Liver (tissue), 8 donors: ENCODE measurements at regions not wholly inside any gene's neighbourhood (a gene's known extent, or its start where the extent isn't known, plus 50 kb on each side); places are given as distances from the start of the nearest gene placed in this dataset.

Source experiments
- DNase-seq: peaks from one replicate; pipeline ENCODE4 v3.0.0-alpha.2; 2017; ENCODE audit warnings: low spot score
- H3K27ac ChIP-seq, 2 donors: one replicate each; pipeline ENCODE4 v1.7.0; 2013; ENCODE audit warnings: inconsistent platforms in 2 of 2, low read length in 2 of 2, control low read depth in 1 of 2, low read depth in 1 of 2, mild to moderate bottlenecking in 1 of 2
- H3K27me3 ChIP-seq, 4 donors: one replicate each; pipeline versions ENCODE4 v1.6.1 to v1.7.0; 2013; ENCODE audit warnings: low read length in 3 of 4, inconsistent platforms in 1 of 4, mild to moderate bottlenecking in 1 of 4, moderate library complexity in 1 of 4; ENCODE audit not compliant: control insufficient read depth in 4 of 4, insufficient read depth in 4 of 4
- H3K36me3 ChIP-seq, 4 donors: one replicate each; pipeline versions ENCODE4 v1.6.1 to v1.7.0; 2013; ENCODE audit warnings: low read length in 3 of 4, mild to moderate bottlenecking in 3 of 4, low read depth in 1 of 4, moderate library complexity in 1 of 4; ENCODE audit not compliant: control insufficient read depth in 4 of 4, insufficient read depth in 3 of 4
- H3K4me1 ChIP-seq, 4 donors: one replicate each; pipeline versions ENCODE4 v1.6.1 to v1.7.0; 2013; ENCODE audit warnings: low read length in 3 of 4, mild to moderate bottlenecking in 3 of 4, moderate library complexity in 1 of 4; ENCODE audit not compliant: control insufficient read depth in 4 of 4, insufficient read depth in 4 of 4
- H3K4me3 ChIP-seq, 3 donors: one replicate each; pipeline versions ENCODE4 v1.6.1 to v1.7.0; 2013; ENCODE audit warnings: low read length in 3 of 3, control low read depth in 1 of 3, low read depth in 1 of 3, mild to moderate bottlenecking in 1 of 3
- H3K9ac ChIP-seq, 2 donors: one replicate each; pipeline ENCODE4 v1.7.0; 2013; ENCODE audit warnings: low read length in 2 of 2, mild to moderate bottlenecking in 2 of 2, moderate library complexity in 2 of 2, control low read depth in 1 of 2, low read depth in 1 of 2
- H3K9me3 ChIP-seq, 4 donors: one replicate each; pipeline versions ENCODE4 v1.6.1 to v1.7.0; 2013; ENCODE audit warnings: low read length in 3 of 4; ENCODE audit not compliant: control insufficient read depth in 4 of 4
- CTCF ChIP-seq: fragments of 150-350 bp; IDR thresholded peaks from 2 replicates; pipeline ENCODE4 v1.5.1; 2017; ENCODE audit warnings: improper control_type of control experiment, low read depth, low read length; ENCODE audit not compliant: missing input control
- EGR1 ChIP-seq, 2 donors: IDR thresholded peaks; 2 replicates each; pipeline ENCODE4 v1.6.1; 2016 to 2018; ENCODE audit warnings: antibody characterized with exemption in 2 of 2, low read depth in 2 of 2
- FOXA1 ChIP-seq: IDR thresholded peaks from 2 replicates; pipeline ENCODE4 v1.6.1; 2016; ENCODE audit warnings: antibody characterized with exemption
- FOXA2 ChIP-seq: IDR thresholded peaks from 2 replicates; pipeline ENCODE4 v1.6.1; 2016; ENCODE audit warnings: antibody characterized with exemption
- GABPA ChIP-seq, 2 donors: IDR thresholded peaks in 1 of 2; conservative IDR thresholded peaks in 1 of 2; 2 replicates each; pipeline ENCODE4 v1.6.1; 2016; ENCODE audit warnings: antibody characterized with exemption in 2 of 2, mild to moderate bottlenecking in 1 of 2, moderate library complexity in 1 of 2
- HNF4A ChIP-seq, 2 donors: conservative IDR thresholded peaks; 2 replicates each; pipeline ENCODE4 v1.6.1; 2016; ENCODE audit warnings: antibody characterized with exemption in 2 of 2, mild to moderate bottlenecking in 2 of 2
- HNF4G ChIP-seq: IDR thresholded peaks from 2 replicates; pipeline ENCODE4 v1.6.1; 2016; ENCODE audit warnings: antibody characterized with exemption
- JUND ChIP-seq, 2 donors: IDR thresholded peaks; 2 replicates each; pipeline ENCODE4 v1.6.1; 2016; ENCODE audit warnings: antibody characterized with exemption in 2 of 2
- NR2F2 ChIP-seq: IDR thresholded peaks from 2 replicates; pipeline ENCODE4 v1.6.1; 2016; ENCODE audit warnings: antibody characterized with exemption
- RAD21 ChIP-seq, 2 donors: IDR thresholded peaks; 2 replicates each; pipeline ENCODE4 v1.6.1; 2016; ENCODE audit warnings: antibody characterized with exemption in 2 of 2, mild to moderate bottlenecking in 2 of 2
- TAF1 ChIP-seq: conservative IDR thresholded peaks from 2 replicates; pipeline ENCODE4 v1.6.1; 2016; ENCODE audit warnings: antibody characterized with exemption, mild to moderate bottlenecking
- YY1 ChIP-seq: IDR thresholded peaks from 2 replicates; pipeline ENCODE4 v1.6.1; 2016; ENCODE audit warnings: antibody characterized with exemption, mild to moderate bottlenecking
- WGBS: extraction: QIAGEN DNeasy Blood & Tissue Kit; methylation state at CpG from one replicate; pipeline ENCODE4 v1.1.7; 2013; 5-methylcytosine and 5-hydroxymethylcytosine counted together
- TF ChIP-seq, protein P1 (sequence below): IDR thresholded peaks from 2 replicates; pipeline ENCODE4 v1.6.1; 2016; ENCODE audit warnings: antibody characterized with exemption, mild to moderate bottlenecking
- donor health status: healthy.
- donor health status: healthy.
- donor health status: healthy.
- donor health status: healthy.
- donor health status: healthy.

DNA sequence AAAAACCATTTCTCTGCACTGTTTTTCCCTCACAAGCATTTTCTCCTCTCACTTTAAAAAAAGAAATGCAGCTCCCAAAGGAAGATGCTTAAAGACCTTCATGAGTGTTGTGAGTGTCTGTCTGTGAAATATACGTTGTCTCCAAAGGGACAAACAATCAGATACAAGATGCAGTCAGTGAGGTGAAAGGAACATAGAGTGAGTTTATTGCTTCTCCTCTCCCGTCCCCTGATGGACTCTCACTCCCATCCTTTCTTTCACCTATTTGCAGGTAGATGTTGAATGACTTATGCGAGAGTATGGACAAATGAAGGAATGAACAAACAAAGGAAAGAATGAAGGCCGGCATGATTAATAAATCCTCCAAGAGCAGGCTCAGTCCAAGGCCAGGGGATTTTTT, 561.2 kb upstream of the DIPK2B start:
- no peak for DNase-seq
- H3K27ac ChIP-seq, result no peak overlapping the region
- H3K27me3 ChIP-seq, result no peaks in the 10 kb centered on the region
- no peak overlapping the region for H3K4me3 ChIP-seq
- TF ChIP-seq RAD21 (IDR thresholded peaks at IDR 0.05) (no peak), YY1 (no peak), JUND (IDR thresholded peaks at IDR 0.05) (no peak), FOXA1 (no peak), NR2F2 (no peak), CTCF (no peak), TAF1 (no peak), HNF4A (conservative IDR thresholded peaks at IDR 0.05) (no peak), EGR1 (IDR thresholded peaks at IDR 0.05; ENCODE audit: low read depth in 2 of 2) (no peak), HNF4G (no peak), GABPA (IDR thresholded peaks at IDR 0.05 in 1 of 2, conservative IDR thresholded peaks at IDR 0.05 in 1 of 2) (no peak)
- H3K9me3 ChIP-seq, result no peaks in the 10 kb centered on the region
- no peaks in the 10 kb centered on the region for H3K36me3 ChIP-seq
- 86% methylated on average over 4 of the region's 4 CpGs for WGBS
- peaks cover 0 to 2% (median 0%) of the 10 kb centered on the region in 4 donors for H3K4me1 ChIP-seq
- H3K9ac ChIP-seq, result no peak overlapping the region

- Histone ChIP-seq H3K27me3 (peaks cover 0 to 4% (median 0%) of the 10 kb centered on the region in 4 donors), H3K9ac (no peak overlapping the region), H3K4me3 (no peak overlapping the region), H3K36me3 (no peaks in the 10 kb centered on the region), H3K27ac (no peak overlapping the region), H3K4me1 (peaks cover 0 to 3% (median 0%) of the 10 kb centered on the region in 4 donors), H3K9me3 (no peaks in the 10 kb centered on the region)
- TF ChIP-seq YY1, result no peak
- TF ChIP-seq NR2F2, result no peak
- TF ChIP-seq, protein P1, sequence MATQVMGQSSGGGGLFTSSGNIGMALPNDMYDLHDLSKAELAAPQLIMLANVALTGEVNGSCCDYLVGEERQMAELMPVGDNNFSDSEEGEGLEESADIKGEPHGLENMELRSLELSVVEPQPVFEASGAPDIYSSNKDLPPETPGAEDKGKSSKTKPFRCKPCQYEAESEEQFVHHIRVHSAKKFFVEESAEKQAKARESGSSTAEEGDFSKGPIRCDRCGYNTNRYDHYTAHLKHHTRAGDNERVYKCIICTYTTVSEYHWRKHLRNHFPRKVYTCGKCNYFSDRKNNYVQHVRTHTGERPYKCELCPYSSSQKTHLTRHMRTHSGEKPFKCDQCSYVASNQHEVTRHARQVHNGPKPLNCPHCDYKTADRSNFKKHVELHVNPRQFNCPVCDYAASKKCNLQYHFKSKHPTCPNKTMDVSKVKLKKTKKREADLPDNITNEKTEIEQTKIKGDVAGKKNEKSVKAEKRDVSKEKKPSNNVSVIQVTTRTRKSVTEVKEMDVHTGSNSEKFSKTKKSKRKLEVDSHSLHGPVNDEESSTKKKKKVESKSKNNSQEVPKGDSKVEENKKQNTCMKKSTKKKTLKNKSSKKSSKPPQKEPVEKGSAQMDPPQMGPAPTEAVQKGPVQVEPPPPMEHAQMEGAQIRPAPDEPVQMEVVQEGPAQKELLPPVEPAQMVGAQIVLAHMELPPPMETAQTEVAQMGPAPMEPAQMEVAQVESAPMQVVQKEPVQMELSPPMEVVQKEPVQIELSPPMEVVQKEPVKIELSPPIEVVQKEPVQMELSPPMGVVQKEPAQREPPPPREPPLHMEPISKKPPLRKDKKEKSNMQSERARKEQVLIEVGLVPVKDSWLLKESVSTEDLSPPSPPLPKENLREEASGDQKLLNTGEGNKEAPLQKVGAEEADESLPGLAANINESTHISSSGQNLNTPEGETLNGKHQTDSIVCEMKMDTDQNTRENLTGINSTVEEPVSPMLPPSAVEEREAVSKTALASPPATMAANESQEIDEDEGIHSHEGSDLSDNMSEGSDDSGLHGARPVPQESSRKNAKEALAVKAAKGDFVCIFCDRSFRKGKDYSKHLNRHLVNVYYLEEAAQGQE, result no peak
- TF ChIP-seq FOXA2, result no peak
- TF ChIP-seq HNF4A (conservative IDR thresholded peaks at IDR 0.05), result no peak
- TF ChIP-seq EGR1 (IDR thresholded peaks at IDR 0.05; ENCODE audit: low read depth in 2 of 2), result no peak
- TF ChIP-seq JUND (IDR thresholded peaks at IDR 0.05), result no peak
- no peak for TF ChIP-seq TAF1
- 79% methylated on average over 10 of the region's 10 CpGs for WGBS
- DNase-seq, result no peak
Observed at GRCh38 chrX:45760187-45760742, 559.6 kb upstream of the DIPK2B start.
